ENCODE measurements at regions not wholly inside any gene's neighbourhood (a gene's known extent, or its start where the extent isn't known, plus 50 kb on each side); places are given as distances from the start of the nearest gene placed in this dataset.
"Not testable (repeated sequence)": the region's sequence is repeated elsewhere in the genome, so short reads cannot be mapped to it uniquely, and the experiment has no call there.

- DNase-seq, result not testable (repeated sequence)
These were observed 69.9 kb upstream of the TBC1D5 start for GRCh38 chr3:17812328-17812727.

DNA sequence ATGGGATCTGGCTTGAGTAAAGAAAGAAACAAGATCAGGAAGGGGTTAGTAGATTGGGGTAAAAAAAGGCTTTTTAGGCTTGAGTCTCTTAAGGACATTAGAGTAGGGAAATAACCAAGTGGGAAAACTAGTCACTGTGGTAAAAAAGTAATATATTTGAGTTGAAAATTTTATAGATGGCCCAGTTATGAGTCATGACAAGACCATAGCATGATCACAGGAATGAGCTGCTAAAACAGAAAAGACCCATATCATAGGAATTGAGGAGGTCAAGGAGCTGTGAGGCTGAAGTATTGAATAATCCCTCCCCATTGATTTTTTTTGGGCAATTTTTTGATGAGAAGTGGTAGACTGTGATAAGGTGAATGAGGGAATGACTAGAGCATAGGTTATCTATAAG, 69.2 kb upstream of the TBC1D5 start:
- Histone ChIP-seq H3K27ac (ENCODE audit: low read depth in 2 of 2, low read length in 1 of 2) (no peak overlapping the region), H3K9me2 (no peaks in the 10 kb centered on the region), H3K79me2 (ENCODE audit: insufficient read depth) (no peaks in the 10 kb centered on the region), H3K4me2 (no peak overlapping the region), H3K9me3 (no peaks in the 10 kb centered on the region), H2AFZ (ENCODE audit: low read depth) (no peak overlapping the region), H3K27me3 (ENCODE audit: insufficient read depth) (no peaks in the 10 kb centered on the region), H3K9ac (no peak overlapping the region), H3K36me3 (replicated peaks in 1 of 2; ENCODE audit: control insufficient read depth in 1 of 2, insufficient read depth in 2 of 2, low read length in 1 of 2) (no peaks in the 10 kb centered on the region), H3F3A (replicated peaks; ENCODE audit: insufficient read depth) (no peaks in the 10 kb centered on the region), H3K4me1 (ENCODE audit: control insufficient read depth in 1 of 2, insufficient read depth in 2 of 2, low read depth in 1 of 2, low read length in 1 of 2) (peaks cover 7 to 18% of the 10 kb centered on the region in 2 experiments; a peak in 3 of 4 replicates), H4K20me1 (ENCODE audit: insufficient read depth) (no peaks in the 10 kb centered on the region), H3K4me3 (ENCODE audit: low read depth in 2 of 2, low read length in 1 of 2) (no peak overlapping the region)
- no peak for TF ChIP-seq NFIC (IDR thresholded peaks at IDR 0.05; ENCODE audit: borderline replicate concordance)
- no peak for TF ChIP-seq MEF2A (IDR thresholded peaks at IDR 0.05; ENCODE audit: borderline replicate concordance, low read depth)
- TF ChIP-seq EZH2phosphoT487 (IDR thresholded peaks at IDR 0.05; ENCODE audit: borderline replicate concordance, low read depth), result no peak
- no peak for TF ChIP-seq RCOR1 (IDR thresholded peaks at IDR 0.05; ENCODE audit: low read length)
- TF ChIP-seq, protein P1, sequence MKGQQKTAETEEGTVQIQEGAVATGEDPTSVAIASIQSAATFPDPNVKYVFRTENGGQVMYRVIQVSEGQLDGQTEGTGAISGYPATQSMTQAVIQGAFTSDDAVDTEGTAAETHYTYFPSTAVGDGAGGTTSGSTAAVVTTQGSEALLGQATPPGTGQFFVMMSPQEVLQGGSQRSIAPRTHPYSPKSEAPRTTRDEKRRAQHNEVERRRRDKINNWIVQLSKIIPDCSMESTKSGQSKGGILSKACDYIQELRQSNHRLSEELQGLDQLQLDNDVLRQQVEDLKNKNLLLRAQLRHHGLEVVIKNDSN (IDR thresholded peaks at IDR 0.05; ENCODE audit: borderline replicate concordance, low read depth), result no peak
- TF ChIP-seq NRF1 (IDR thresholded peaks at IDR 0.05; ENCODE audit: low read depth, low read length), result no peak
- TF ChIP-seq SMC3 (IDR thresholded peaks at IDR 0.05; ENCODE audit: low read depth, low read length), result no peak
- TF ChIP-seq, protein P2, sequence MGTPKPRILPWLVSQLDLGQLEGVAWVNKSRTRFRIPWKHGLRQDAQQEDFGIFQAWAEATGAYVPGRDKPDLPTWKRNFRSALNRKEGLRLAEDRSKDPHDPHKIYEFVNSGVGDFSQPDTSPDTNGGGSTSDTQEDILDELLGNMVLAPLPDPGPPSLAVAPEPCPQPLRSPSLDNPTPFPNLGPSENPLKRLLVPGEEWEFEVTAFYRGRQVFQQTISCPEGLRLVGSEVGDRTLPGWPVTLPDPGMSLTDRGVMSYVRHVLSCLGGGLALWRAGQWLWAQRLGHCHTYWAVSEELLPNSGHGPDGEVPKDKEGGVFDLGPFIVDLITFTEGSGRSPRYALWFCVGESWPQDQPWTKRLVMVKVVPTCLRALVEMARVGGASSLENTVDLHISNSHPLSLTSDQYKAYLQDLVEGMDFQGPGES (IDR thresholded peaks at IDR 0.05; ENCODE audit: low read depth, low read length), result no peak
- no peak for TF ChIP-seq TEAD4 (IDR thresholded peaks at IDR 0.05; ENCODE audit: borderline replicate concordance, insufficient read depth)
- TF ChIP-seq RXRA (IDR thresholded peaks at IDR 0.05; ENCODE audit: borderline replicate concordance, low read depth), result no peak
- TF ChIP-seq FOSL2 (IDR thresholded peaks at IDR 0.05; ENCODE audit: borderline replicate concordance, low read depth), result no peak
- TF ChIP-seq JUND (IDR thresholded peaks at IDR 0.05), result no peak
- TF ChIP-seq RAD21 (IDR thresholded peaks at IDR 0.05; ENCODE audit: low read length), result no peak
- TF ChIP-seq EP300 (IDR thresholded peaks at IDR 0.05; ENCODE audit: borderline replicate concordance in 1 of 2, low read depth in 1 of 2, low read length in 1 of 2), result no peak
- no peak for TF ChIP-seq POLR2AphosphoS5 (IDR thresholded peaks at IDR 0.05; ENCODE audit: low read depth, low read length)
- no peak for TF ChIP-seq RFX5 (IDR thresholded peaks at IDR 0.05; ENCODE audit: low read length)
- no peak for TF ChIP-seq FOXM1 (IDR thresholded peaks at IDR 0.05; ENCODE audit: low read depth)
- ChIA-PET CTCF (interaction anchor here (1.5 kb wide), 1 partner anchor 11 kb away, joined by 4 read pairs; no protein-coding TSS in a partner anchor), POLR2A (no interaction called here)
- no peak for DNase-seq

More at GRCh38 chr3:17812328-17812727, 69.9 kb upstream of the TBC1D5 start:
- H3K9me3 ChIP-seq; H3K36me3 ChIP-seq (replicated peaks in 1 of 2; ENCODE audit: control insufficient read depth in 1 of 2, insufficient read depth in 2 of 2, low read length in 1 of 2); H3K79me2 ChIP-seq (ENCODE audit: insufficient read depth); POLR2A ChIA-PET; H3K9me2 ChIP-seq; H3K9ac ChIP-seq; H3K27ac ChIP-seq (ENCODE audit: low read depth in 2 of 2, low read length in 1 of 2); H2AFZ ChIP-seq (ENCODE audit: low read depth); H3K27me3 ChIP-seq (ENCODE audit: insufficient read depth); H3F3A ChIP-seq (replicated peaks; ENCODE audit: insufficient read depth); H4K20me1 ChIP-seq (ENCODE audit: insufficient read depth); H3K4me2 ChIP-seq; H3K4me3 ChIP-seq (ENCODE audit: low read depth in 2 of 2, low read length in 1 of 2): not testable (repeated sequence)
- H3K4me1 ChIP-seq (ENCODE audit: control insufficient read depth in 1 of 2, insufficient read depth in 2 of 2, low read depth in 1 of 2, low read length in 1 of 2), result peaks cover 7 to 18% of the 10 kb centered on the region in 2 experiments; a peak in 3 of 4 replicates
- 85% methylated on average over 7 of the region's 7 CpGs for WGBS (ENCODE audit: low lambda C conversion rate)
- CTCF ChIA-PET, result interaction anchor here (1.5 kb wide), 1 partner anchor 12 kb away, joined by 4 read pairs; no protein-coding TSS in a partner anchor

Measured in SK-N-SH (cell line).